ENCODE measurements at regions not wholly inside any gene's neighbourhood (a gene's known extent, or its start where the extent isn't known, plus 50 kb on each side); places are given as distances from the start of the nearest gene placed in this dataset.

GRCh38 chrX:54695816-54696487 is 102.1 kb downstream of the ITIH6 start:
- TF ChIP-seq CTCF (IDR thresholded peaks at IDR 0.05 in 2 of 3, conservative IDR thresholded peaks at IDR 0.05 in 1 of 3; ENCODE audit: insufficient read depth in 2 of 3, low read depth in 1 of 3, low read length in 3 of 3) (no peak), TBP (optimal IDR thresholded peaks at IDR 0.05; ENCODE audit: low read depth, low read length) (no peak), ATF2 (CRISPR knock-in tag; IDR thresholded peaks at IDR 0.05) (no peak), TGIF2 (CRISPR knock-in tag; IDR thresholded peaks at IDR 0.05) (no peak), DACH1 (IDR thresholded peaks at IDR 0.05; ENCODE audit: partially characterized antibody) (no peak), CHD2 (IDR thresholded peaks at IDR 0.05; ENCODE audit: low read depth, low read length) (no peak), ZC3H8 (IDR thresholded peaks at IDR 0.05) (no peak), POLR2AphosphoS2 (IDR thresholded peaks at IDR 0.05; ENCODE audit: low read length) (no peak)

All from K562 (cell line).